GM23338 (cell line): ENCODE measurements at regions not wholly inside any gene's neighbourhood (a gene's known extent, or its start where the extent isn't known, plus 50 kb on each side); places are given as distances from the start of the nearest gene placed in this dataset.
A peak's percentile ranks its signal among the peaks of the same experiment; 100 is the strongest.

Source experiments
- ATAC-seq: fragments of 200-7000 bp; cut with Tn5 transposase; 3 replicates; pipeline ENCODE4 v1.9.1; 2020
- DNase-seq: peaks from one replicate; pipeline ENCODE4 v3.0.0-alpha.2; 2015; ENCODE audit warnings: low spot score
- H2AFZ ChIP-seq: fragments of 200-600 bp; sonication (generic); 2 replicates; pipeline ENCODE4 v1.8.0; 2016; ENCODE audit warnings: antibody characterized with exemption, mild to moderate bottlenecking, moderate library complexity
- H3F3A ChIP-seq: fragments of 200-600 bp; sonication (generic); replicated peaks from 2 replicates; pipeline ENCODE4 v1.8.0; 2017; ENCODE audit warnings: antibody characterized with exemption, mixed run types, low read depth
- H3K27ac ChIP-seq: fragments of 200-600 bp; sonication (generic); 2 replicates; pipeline ENCODE4 v1.6.1; 2016; ENCODE audit warnings: low read depth
- H3K27me3 ChIP-seq: fragments of 200-600 bp; sonication (generic); 2 replicates; pipeline ENCODE4 v1.8.0; 2016; ENCODE audit warnings: mild to moderate bottlenecking, mixed run types, moderate library complexity; ENCODE audit not compliant: insufficient read depth
- H3K36me3 ChIP-seq: fragments of 200-600 bp; sonication (generic); 2 replicates; pipeline ENCODE4 v1.8.0; 2016; ENCODE audit warnings: mild to moderate bottlenecking; ENCODE audit not compliant: insufficient read depth
- H3K4me1 ChIP-seq: fragments of 200-600 bp; sonication (generic); 2 replicates; pipeline ENCODE4 v1.8.0; 2016; ENCODE audit warnings: mild to moderate bottlenecking, moderate library complexity; ENCODE audit not compliant: insufficient read depth
- H3K4me2 ChIP-seq: fragments of 200-600 bp; sonication (generic); 2 replicates; pipeline ENCODE4 v1.7.1; 2017; ENCODE audit warnings: mixed run types
- H3K4me3 ChIP-seq: fragments of 200-600 bp; sonication (generic); 2 replicates; pipeline ENCODE4 v1.6.1; 2016; ENCODE audit warnings: mixed run types
- H3K79me2 ChIP-seq: fragments of 200-600 bp; sonication (generic); replicated peaks from 2 replicates; pipeline ENCODE4 v1.8.0; 2017; ENCODE audit warnings: mild to moderate bottlenecking; ENCODE audit not compliant: insufficient read depth
- H3K9me2 ChIP-seq: fragments of 200-600 bp; sonication (generic); 2 replicates; pipeline ENCODE4 v1.8.0; 2017; ENCODE audit not compliant: insufficient read depth
- H4K20me1 ChIP-seq: fragments of 200-600 bp; sonication (generic); replicated peaks from 2 replicates; pipeline ENCODE4 v1.8.0; 2017; ENCODE audit warnings: mild to moderate bottlenecking; ENCODE audit not compliant: insufficient read depth
- H3K27ac Mint-ChIP-seq: 2 replicates; pipeline ENCODE4 v1.8.0; 2020; ENCODE audit warnings: inconsistent platforms, mild to moderate bottlenecking, moderate library complexity, mixed read lengths
- H3K27me3 Mint-ChIP-seq: 3 replicates; pipeline ENCODE4 v1.8.0; 2022; ENCODE audit warnings: low read depth, mild to moderate bottlenecking, moderate library complexity, mixed read lengths, inconsistent platforms; ENCODE audit not compliant: insufficient read depth, poor library complexity
- H3K36me3 Mint-ChIP-seq: 3 replicates; pipeline ENCODE4 v1.8.0; 2021; ENCODE audit warnings: low read depth, mild to moderate bottlenecking, inconsistent platforms, moderate library complexity, mixed read lengths
- H3K4me1 Mint-ChIP-seq: 3 replicates; pipeline ENCODE4 v1.8.0; 2020; ENCODE audit warnings: mild to moderate bottlenecking, inconsistent platforms, mixed read lengths
- H3K4me3 Mint-ChIP-seq: 3 replicates; pipeline ENCODE4 v1.8.0; 2021; ENCODE audit warnings: moderate library complexity, mild to moderate bottlenecking, inconsistent platforms, mixed read lengths
- H3K9me3 Mint-ChIP-seq: 3 replicates; pipeline ENCODE4 v1.8.0; 2020; ENCODE audit warnings: moderate library complexity, mild to moderate bottlenecking, inconsistent platforms, mixed read lengths
- EZH2 ChIP-seq: fragments of 200-600 bp; sonication (generic); IDR thresholded peaks from one replicate; pipeline ENCODE4 v1.8.0; 2017; ENCODE audit warnings: antibody characterized with exemption, mild to moderate bottlenecking, low read depth; ENCODE audit not compliant: unreplicated experiment
- EZH2phosphoT487 ChIP-seq: fragments of 200-600 bp; sonication (generic); IDR thresholded peaks from one replicate; pipeline ENCODE4 v1.8.1; 2018; ENCODE audit warnings: antibody characterized with exemption; ENCODE audit not compliant: unreplicated experiment
- JUNB ChIP-seq: IDR thresholded peaks from one replicate; pipeline ENCODE4 v1.6.1; 2016; ENCODE audit warnings: antibody characterized with exemption; ENCODE audit not compliant: unreplicated experiment
- NANOG ChIP-seq: IDR thresholded peaks from 2 replicates; pipeline ENCODE4 v1.6.1; 2016; ENCODE audit warnings: antibody characterized with exemption, borderline replicate concordance
- POLR2AphosphoS5 ChIP-seq: IDR thresholded peaks from 2 replicates; pipeline ENCODE4 v1.6.1; 2016; ENCODE audit warnings: antibody characterized with exemption, low read depth
- STAT1 ChIP-seq: IDR thresholded peaks from one replicate; pipeline ENCODE4 v1.6.1; 2016; ENCODE audit warnings: antibody characterized with exemption; ENCODE audit not compliant: unreplicated experiment
- ZNF114 ChIP-seq: fragments of 250-450 bp; sonication (Bioruptor Pico); IDR thresholded peaks from 2 replicates; pipeline ENCODE4 v1.5.0; 2020; ENCODE audit warnings: mild to moderate bottlenecking, moderate library complexity
- ZNF331 ChIP-seq: fragments of 250-450 bp; sonication (Bioruptor Pico); IDR thresholded peaks from 2 replicates; pipeline ENCODE4 v1.5.0; 2020; ENCODE audit warnings: low read depth, mild to moderate bottlenecking, moderate library complexity
- TF ChIP-seq, protein P1 (sequence below), 2 experiments: fragments of 200-600 bp in 1 of 2; sonication (generic) in 1 of 2; conservative IDR thresholded peaks; 2 replicates each; pipeline versions ENCODE4 v1.5.1 to v1.6.1; 2016 to 2017; ENCODE audit warnings: antibody characterized with exemption in 2 of 2, low read depth in 2 of 2, mild to moderate bottlenecking in 2 of 2, moderate library complexity in 1 of 2
- TF ChIP-seq, protein P2 (sequence below): fragments of 250-450 bp; sonication (Bioruptor Pico); IDR thresholded peaks from 2 replicates; pipeline ENCODE4 v1.5.0; 2020; ENCODE audit warnings: mild to moderate bottlenecking, moderate library complexity
- TF ChIP-seq, protein P3 (sequence below): IDR thresholded peaks from 2 replicates; pipeline ENCODE4 v1.6.1; 2016; ENCODE audit warnings: antibody characterized with exemption
- TF ChIP-seq, protein P4 (sequence below): IDR thresholded peaks from one replicate; pipeline ENCODE4 v1.6.1; 2018; ENCODE audit warnings: antibody characterized with exemption; ENCODE audit not compliant: unreplicated experiment

DNA sequence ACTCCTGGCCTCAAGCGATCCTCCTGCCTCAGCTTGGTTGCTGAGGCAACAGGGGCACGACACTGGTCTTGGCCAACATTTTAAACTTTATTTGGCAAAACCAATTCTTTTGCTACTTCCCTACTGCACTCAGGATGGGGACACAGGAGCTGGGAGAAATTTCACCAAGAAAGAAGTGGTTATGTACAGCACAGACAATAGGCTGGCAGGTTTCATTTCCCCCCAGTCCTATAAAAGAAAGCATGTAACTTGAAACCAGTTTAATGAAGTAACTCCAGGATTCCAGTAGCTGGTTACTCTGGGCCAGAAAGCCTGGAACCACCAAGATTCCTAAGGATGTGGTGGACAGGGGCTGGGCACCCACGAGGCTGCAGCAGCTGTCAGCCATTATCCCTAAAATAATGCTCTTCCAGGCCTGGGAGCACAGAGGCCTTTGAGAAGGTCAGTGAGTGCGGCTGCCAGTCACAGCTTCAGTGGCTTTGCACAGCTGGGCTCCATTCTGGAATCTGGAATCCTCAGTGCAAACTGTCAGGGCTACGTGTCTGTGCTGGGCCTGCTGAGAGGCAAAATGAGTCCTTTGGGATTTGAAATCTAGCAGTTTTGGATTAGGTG lies 142.3 kb upstream of the ITGA6 start:
- TF ChIP-seq NANOG = no peak
- TF ChIP-seq, protein P1, sequence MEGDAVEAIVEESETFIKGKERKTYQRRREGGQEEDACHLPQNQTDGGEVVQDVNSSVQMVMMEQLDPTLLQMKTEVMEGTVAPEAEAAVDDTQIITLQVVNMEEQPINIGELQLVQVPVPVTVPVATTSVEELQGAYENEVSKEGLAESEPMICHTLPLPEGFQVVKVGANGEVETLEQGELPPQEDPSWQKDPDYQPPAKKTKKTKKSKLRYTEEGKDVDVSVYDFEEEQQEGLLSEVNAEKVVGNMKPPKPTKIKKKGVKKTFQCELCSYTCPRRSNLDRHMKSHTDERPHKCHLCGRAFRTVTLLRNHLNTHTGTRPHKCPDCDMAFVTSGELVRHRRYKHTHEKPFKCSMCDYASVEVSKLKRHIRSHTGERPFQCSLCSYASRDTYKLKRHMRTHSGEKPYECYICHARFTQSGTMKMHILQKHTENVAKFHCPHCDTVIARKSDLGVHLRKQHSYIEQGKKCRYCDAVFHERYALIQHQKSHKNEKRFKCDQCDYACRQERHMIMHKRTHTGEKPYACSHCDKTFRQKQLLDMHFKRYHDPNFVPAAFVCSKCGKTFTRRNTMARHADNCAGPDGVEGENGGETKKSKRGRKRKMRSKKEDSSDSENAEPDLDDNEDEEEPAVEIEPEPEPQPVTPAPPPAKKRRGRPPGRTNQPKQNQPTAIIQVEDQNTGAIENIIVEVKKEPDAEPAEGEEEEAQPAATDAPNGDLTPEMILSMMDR (conservative IDR thresholded peaks at IDR 0.05; ENCODE audit: low read depth in 2 of 2) = no peak
- no peak for TF ChIP-seq STAT1
- TF ChIP-seq JUNB = no peak
- TF ChIP-seq ZNF331 = no peak
- TF ChIP-seq, protein P2, sequence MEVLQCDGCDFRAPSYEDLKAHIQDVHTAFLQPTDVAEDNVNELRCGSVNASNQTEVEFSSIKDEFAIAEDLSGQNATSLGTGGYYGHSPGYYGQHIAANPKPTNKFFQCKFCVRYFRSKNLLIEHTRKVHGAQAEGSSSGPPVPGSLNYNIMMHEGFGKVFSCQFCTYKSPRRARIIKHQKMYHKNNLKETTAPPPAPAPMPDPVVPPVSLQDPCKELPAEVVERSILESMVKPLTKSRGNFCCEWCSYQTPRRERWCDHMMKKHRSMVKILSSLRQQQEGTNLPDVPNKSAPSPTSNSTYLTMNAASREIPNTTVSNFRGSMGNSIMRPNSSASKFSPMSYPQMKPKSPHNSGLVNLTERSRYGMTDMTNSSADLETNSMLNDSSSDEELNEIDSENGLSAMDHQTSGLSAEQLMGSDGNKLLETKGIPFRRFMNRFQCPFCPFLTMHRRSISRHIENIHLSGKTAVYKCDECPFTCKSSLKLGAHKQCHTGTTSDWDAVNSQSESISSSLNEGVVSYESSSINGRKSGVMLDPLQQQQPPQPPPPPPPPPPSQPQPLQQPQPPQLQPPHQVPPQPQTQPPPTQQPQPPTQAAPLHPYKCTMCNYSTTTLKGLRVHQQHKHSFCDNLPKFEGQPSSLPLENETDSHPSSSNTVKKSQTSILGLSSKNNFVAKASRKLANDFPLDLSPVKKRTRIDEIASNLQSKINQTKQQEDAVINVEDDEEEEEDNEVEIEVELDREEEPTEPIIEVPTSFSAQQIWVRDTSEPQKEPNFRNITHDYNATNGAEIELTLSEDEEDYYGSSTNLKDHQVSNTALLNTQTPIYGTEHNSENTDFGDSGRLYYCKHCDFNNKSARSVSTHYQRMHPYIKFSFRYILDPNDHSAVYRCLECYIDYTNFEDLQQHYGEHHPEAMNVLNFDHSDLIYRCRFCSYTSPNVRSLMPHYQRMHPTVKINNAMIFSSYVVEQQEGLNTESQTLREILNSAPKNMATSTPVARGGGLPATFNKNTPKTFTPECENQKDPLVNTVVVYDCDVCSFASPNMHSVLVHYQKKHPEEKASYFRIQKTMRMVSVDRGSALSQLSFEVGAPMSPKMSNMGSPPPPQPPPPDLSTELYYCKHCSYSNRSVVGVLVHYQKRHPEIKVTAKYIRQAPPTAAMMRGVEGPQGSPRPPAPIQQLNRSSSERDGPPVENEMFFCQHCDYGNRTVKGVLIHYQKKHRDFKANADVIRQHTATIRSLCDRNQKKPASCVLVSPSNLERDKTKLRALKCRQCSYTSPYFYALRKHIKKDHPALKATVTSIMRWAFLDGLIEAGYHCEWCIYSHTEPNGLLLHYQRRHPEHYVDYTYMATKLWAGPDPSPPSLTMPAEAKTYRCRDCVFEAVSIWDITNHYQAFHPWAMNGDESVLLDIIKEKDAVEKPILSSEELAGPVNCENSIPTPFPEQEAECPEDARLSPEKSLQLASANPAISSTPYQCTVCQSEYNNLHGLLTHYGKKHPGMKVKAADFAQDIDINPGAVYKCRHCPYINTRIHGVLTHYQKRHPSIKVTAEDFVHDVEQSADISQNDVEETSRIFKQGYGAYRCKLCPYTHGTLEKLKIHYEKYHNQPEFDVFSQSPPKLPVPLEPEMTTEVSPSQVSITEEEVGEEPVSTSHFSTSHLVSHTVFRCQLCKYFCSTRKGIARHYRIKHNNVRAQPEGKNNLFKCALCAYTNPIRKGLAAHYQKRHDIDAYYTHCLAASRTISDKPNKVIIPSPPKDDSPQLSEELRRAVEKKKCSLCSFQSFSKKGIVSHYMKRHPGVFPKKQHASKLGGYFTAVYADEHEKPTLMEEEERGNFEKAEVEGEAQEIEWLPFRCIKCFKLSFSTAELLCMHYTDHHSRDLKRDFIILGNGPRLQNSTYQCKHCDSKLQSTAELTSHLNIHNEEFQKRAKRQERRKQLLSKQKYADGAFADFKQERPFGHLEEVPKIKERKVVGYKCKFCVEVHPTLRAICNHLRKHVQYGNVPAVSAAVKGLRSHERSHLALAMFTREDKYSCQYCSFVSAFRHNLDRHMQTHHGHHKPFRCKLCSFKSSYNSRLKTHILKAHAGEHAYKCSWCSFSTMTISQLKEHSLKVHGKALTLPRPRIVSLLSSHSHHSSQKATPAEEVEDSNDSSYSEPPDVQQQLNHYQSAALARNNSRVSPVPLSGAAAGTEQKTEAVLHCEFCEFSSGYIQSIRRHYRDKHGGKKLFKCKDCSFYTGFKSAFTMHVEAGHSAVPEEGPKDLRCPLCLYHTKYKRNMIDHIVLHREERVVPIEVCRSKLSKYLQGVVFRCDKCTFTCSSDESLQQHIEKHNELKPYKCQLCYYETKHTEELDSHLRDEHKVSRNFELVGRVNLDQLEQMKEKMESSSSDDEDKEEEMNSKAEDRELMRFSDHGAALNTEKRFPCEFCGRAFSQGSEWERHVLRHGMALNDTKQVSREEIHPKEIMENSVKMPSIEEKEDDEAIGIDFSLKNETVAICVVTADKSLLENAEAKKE (CRISPR knock-in tag) = no peak
- TF ChIP-seq POLR2AphosphoS5 = no peak
- TF ChIP-seq EZH2 = no peak
- TF ChIP-seq, protein P3, sequence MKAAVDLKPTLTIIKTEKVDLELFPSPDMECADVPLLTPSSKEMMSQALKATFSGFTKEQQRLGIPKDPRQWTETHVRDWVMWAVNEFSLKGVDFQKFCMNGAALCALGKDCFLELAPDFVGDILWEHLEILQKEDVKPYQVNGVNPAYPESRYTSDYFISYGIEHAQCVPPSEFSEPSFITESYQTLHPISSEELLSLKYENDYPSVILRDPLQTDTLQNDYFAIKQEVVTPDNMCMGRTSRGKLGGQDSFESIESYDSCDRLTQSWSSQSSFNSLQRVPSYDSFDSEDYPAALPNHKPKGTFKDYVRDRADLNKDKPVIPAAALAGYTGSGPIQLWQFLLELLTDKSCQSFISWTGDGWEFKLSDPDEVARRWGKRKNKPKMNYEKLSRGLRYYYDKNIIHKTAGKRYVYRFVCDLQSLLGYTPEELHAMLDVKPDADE = no peak
- TF ChIP-seq EZH2phosphoT487 = no peak
- no peak for TF ChIP-seq ZNF114 (CRISPR knock-in tag)
- TF ChIP-seq, protein P4, sequence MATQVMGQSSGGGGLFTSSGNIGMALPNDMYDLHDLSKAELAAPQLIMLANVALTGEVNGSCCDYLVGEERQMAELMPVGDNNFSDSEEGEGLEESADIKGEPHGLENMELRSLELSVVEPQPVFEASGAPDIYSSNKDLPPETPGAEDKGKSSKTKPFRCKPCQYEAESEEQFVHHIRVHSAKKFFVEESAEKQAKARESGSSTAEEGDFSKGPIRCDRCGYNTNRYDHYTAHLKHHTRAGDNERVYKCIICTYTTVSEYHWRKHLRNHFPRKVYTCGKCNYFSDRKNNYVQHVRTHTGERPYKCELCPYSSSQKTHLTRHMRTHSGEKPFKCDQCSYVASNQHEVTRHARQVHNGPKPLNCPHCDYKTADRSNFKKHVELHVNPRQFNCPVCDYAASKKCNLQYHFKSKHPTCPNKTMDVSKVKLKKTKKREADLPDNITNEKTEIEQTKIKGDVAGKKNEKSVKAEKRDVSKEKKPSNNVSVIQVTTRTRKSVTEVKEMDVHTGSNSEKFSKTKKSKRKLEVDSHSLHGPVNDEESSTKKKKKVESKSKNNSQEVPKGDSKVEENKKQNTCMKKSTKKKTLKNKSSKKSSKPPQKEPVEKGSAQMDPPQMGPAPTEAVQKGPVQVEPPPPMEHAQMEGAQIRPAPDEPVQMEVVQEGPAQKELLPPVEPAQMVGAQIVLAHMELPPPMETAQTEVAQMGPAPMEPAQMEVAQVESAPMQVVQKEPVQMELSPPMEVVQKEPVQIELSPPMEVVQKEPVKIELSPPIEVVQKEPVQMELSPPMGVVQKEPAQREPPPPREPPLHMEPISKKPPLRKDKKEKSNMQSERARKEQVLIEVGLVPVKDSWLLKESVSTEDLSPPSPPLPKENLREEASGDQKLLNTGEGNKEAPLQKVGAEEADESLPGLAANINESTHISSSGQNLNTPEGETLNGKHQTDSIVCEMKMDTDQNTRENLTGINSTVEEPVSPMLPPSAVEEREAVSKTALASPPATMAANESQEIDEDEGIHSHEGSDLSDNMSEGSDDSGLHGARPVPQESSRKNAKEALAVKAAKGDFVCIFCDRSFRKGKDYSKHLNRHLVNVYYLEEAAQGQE = no peak
- peak; percentile 59 for DNase-seq
- Histone ChIP-seq H3K4me3 (no peak overlapping the region), H3K4me2 (peak overlapping the region; percentile 42; the same call in 1 of the 2 replicates), H2AFZ (peak overlapping the region; percentile 91), H3K9me2 (peaks cover 2% of the 10 kb centered on the region; the same call in 1 of the 2 replicates), H3K36me3 (no peaks in the 10 kb centered on the region), H3K27ac (no peak overlapping the region), H3K4me1 (peaks cover 25% of the 10 kb centered on the region), H4K20me1 (no peaks in the 10 kb centered on the region), H3F3A (no peaks in the 10 kb centered on the region), H3K27me3 (no peaks in the 10 kb centered on the region), H3K79me2 (no peaks in the 10 kb centered on the region)
- Mint-ChIP-seq H3K36me3 (no peaks in the 10 kb centered on the region; the same call in 2 of the 3 replicates), H3K4me1 (peaks cover 28% of the 10 kb centered on the region), H3K27ac (0 out of 2 replicates have a peak overlapping the region, but pooled peaks have one; percentile 1), H3K4me3 (no peak overlapping the region), H3K27me3 (peaks cover 4% of the 10 kb centered on the region), H3K9me3 (no peaks in the 10 kb centered on the region)
- peak; percentile 90 for ATAC-seq
